H9 (cell line): ENCODE measurements at regions not wholly inside any gene's neighbourhood (a gene's known extent, or its start where the extent isn't known, plus 50 kb on each side); places are given as distances from the start of the nearest gene placed in this dataset.

ENCODE experiments used
- DNase-seq: peaks from one replicate; pipeline ENCODE4 v3.0.0-alpha.2; 2017
- H2AFZ ChIP-seq: one replicate; pipeline ENCODE4 v1.6.1; 2013; ENCODE audit warnings: mild to moderate bottlenecking, low read length, control low read depth, moderate library complexity
- H2AK5ac ChIP-seq: 2 replicates; pipeline ENCODE4 v1.6.1; 2013; ENCODE audit warnings: low read length, control low read depth, mixed read lengths; ENCODE audit not compliant: insufficient read length
- H2BK120ac ChIP-seq: one replicate; pipeline ENCODE4 v1.6.1; 2013; ENCODE audit warnings: low read depth, mild to moderate bottlenecking, low read length, control low read depth, inconsistent platforms; ENCODE audit not compliant: poor library complexity, severe bottlenecking
- H2BK12ac ChIP-seq: 2 replicates; pipeline ENCODE4 v1.6.1; 2013; ENCODE audit warnings: low read length, control low read depth, mixed read lengths, low read depth; ENCODE audit not compliant: insufficient read length
- H2BK15ac ChIP-seq: 2 replicates; pipeline ENCODE4 v1.6.1; 2013; ENCODE audit warnings: low read depth, low read length, control low read depth
- H2BK20ac ChIP-seq: one replicate; pipeline ENCODE4 v1.6.1; 2013; ENCODE audit warnings: low read depth, mild to moderate bottlenecking, low read length, control low read depth, inconsistent platforms; ENCODE audit not compliant: poor library complexity, severe bottlenecking
- H2BK5ac ChIP-seq: 2 replicates; pipeline ENCODE4 v1.6.1; 2013; ENCODE audit warnings: low read length, control low read depth, mixed read lengths; ENCODE audit not compliant: insufficient read length
- H3K14ac ChIP-seq: 2 replicates; pipeline ENCODE4 v1.6.1; 2013; ENCODE audit warnings: low read length, control low read depth; ENCODE audit not compliant: insufficient read depth
- H3K18ac ChIP-seq: 2 replicates; pipeline ENCODE4 v1.6.1; 2013; ENCODE audit warnings: low read depth, mild to moderate bottlenecking, mixed read lengths, low read length, control low read depth; ENCODE audit not compliant: insufficient read length
- H3K23ac ChIP-seq: 2 replicates; pipeline ENCODE4 v1.6.1; 2013; ENCODE audit warnings: low read length, control low read depth, mixed read lengths, low read depth; ENCODE audit not compliant: insufficient read length
- H3K23me2 ChIP-seq: 2 replicates; pipeline ENCODE4 v1.6.1; 2013; ENCODE audit warnings: low read depth, mild to moderate bottlenecking, mixed read lengths, low read length, control low read depth; ENCODE audit not compliant: insufficient read length, poor library complexity, severe bottlenecking
- H3K27ac ChIP-seq: 2 replicates; pipeline ENCODE4 v1.5.1; 2013; ENCODE audit warnings: low read length, control low read depth, mixed read lengths, low read depth; ENCODE audit not compliant: insufficient read length
- H3K27me3 ChIP-seq: 2 replicates; pipeline ENCODE4 v1.6.1; 2013; ENCODE audit warnings: low read length, control low read depth, inconsistent platforms; ENCODE audit not compliant: insufficient read depth
- H3K4ac ChIP-seq: 2 replicates; pipeline ENCODE4 v1.6.1; 2013; ENCODE audit warnings: low read depth, mild to moderate bottlenecking, control low read depth, inconsistent platforms, low read length, moderate library complexity
- H3K4me1 ChIP-seq: 2 replicates; pipeline ENCODE4 v1.6.1; 2013; ENCODE audit warnings: low read length, control low read depth, inconsistent platforms; ENCODE audit not compliant: insufficient read depth
- H3K4me2 ChIP-seq: 2 replicates; pipeline ENCODE4 v1.6.1; 2013; ENCODE audit warnings: low read length, control low read depth, mixed read lengths; ENCODE audit not compliant: insufficient read length, insufficient read depth
- H3K56ac ChIP-seq: 2 replicates; pipeline ENCODE4 v1.6.1; 2013; ENCODE audit warnings: low read depth, mild to moderate bottlenecking, mixed read lengths, low read length, control low read depth; ENCODE audit not compliant: insufficient read length
- H3K79me1 ChIP-seq: 2 replicates; pipeline ENCODE4 v1.6.1; 2013; ENCODE audit warnings: low read depth, mild to moderate bottlenecking, moderate library complexity, low read length, control low read depth, inconsistent platforms; ENCODE audit not compliant: insufficient read depth, poor library complexity, severe bottlenecking
- H3K79me2 ChIP-seq: 2 replicates; pipeline ENCODE4 v1.6.1; 2013; ENCODE audit warnings: low read length, control low read depth, inconsistent platforms; ENCODE audit not compliant: insufficient read depth
- H3K9ac ChIP-seq: 2 replicates; pipeline ENCODE4 v1.6.1; 2013; ENCODE audit warnings: low read length, control low read depth, mixed read lengths; ENCODE audit not compliant: insufficient read length; ENCODE audit errors: extremely low read depth
- H3K9me3 ChIP-seq: one replicate; pipeline ENCODE4 v1.6.1; 2013; ENCODE audit warnings: low read depth, low read length, inconsistent platforms; ENCODE audit not compliant: control insufficient read depth
- H3T11ph ChIP-seq: one replicate; pipeline ENCODE4 v1.6.1; 2013; ENCODE audit warnings: mild to moderate bottlenecking, low read length, control low read depth, inconsistent platforms
- H4K20me1 ChIP-seq: one replicate; pipeline ENCODE4 v1.6.1; 2013; ENCODE audit not compliant: control insufficient read depth, insufficient read length, insufficient read depth
- H4K5ac ChIP-seq: 2 replicates; pipeline ENCODE4 v1.6.1; 2013; ENCODE audit warnings: low read depth, mild to moderate bottlenecking, mixed read lengths, low read length, control low read depth; ENCODE audit not compliant: insufficient read length
- H4K8ac ChIP-seq: replicated peaks from 2 replicates; pipeline ENCODE4 v1.6.1; 2013; ENCODE audit warnings: low read length, control low read depth, mixed read lengths, low read depth; ENCODE audit not compliant: insufficient read length
- H4K91ac ChIP-seq: 2 replicates; pipeline ENCODE4 v1.6.1; 2013; ENCODE audit warnings: low read depth, mild to moderate bottlenecking, moderate library complexity, mixed read lengths, low read length, control low read depth; ENCODE audit not compliant: insufficient read length
- H3K27ac Mint-ChIP-seq, 3 experiments: 2 replicates in 2 of 3; 3 replicates in 1 of 3; pipeline ENCODE4 v1.8.0; 2020 to 2021; ENCODE audit warnings: mixed read lengths in 3 of 3, mild to moderate bottlenecking in 1 of 3, moderate library complexity in 1 of 3
- H3K27me3 Mint-ChIP-seq: 2 replicates; pipeline ENCODE4 v1.8.0; 2021; ENCODE audit warnings: low read depth, mild to moderate bottlenecking, moderate library complexity, mixed read lengths
- H3K36me3 Mint-ChIP-seq, 3 experiments: 2 replicates in 2 of 3; 3 replicates in 1 of 3; pipeline ENCODE4 v1.8.0; 2020 to 2021; ENCODE audit warnings: low read depth in 3 of 3, mixed read lengths in 3 of 3; ENCODE audit not compliant: insufficient read depth in 1 of 3
- H3K4me1 Mint-ChIP-seq, 2 experiments: 2 replicates each; pipeline ENCODE4 v1.8.0; 2020; ENCODE audit warnings: mixed read lengths in 2 of 2
- H3K4me3 Mint-ChIP-seq, 2 experiments: 2 replicates in 1 of 2; 3 replicates in 1 of 2; pipeline ENCODE4 v1.8.0; 2020 to 2021; ENCODE audit warnings: mild to moderate bottlenecking in 2 of 2, mixed read lengths in 2 of 2, moderate library complexity in 1 of 2
- H3K9me3 Mint-ChIP-seq, 2 experiments: 2 replicates in 1 of 2; 3 replicates in 1 of 2; pipeline ENCODE4 v1.8.0; 2020; ENCODE audit warnings: mild to moderate bottlenecking in 2 of 2, mixed read lengths in 2 of 2, moderate library complexity in 1 of 2
- WGBS: extraction: QIAGEN DNeasy Blood & Tissue Kit; methylation state at CpG from one replicate; pipeline ENCODE4 v1.1.7; 2013; ENCODE audit warnings: missing lambda C conversion rate, low lambda C conversion rate, mixed read lengths; ENCODE audit not compliant: insufficient read length; ENCODE audit errors: extremely low coverage; 5-methylcytosine and 5-hydroxymethylcytosine counted together
- TF ChIP-seq, protein P1 (sequence below): fragments of 200-600 bp; sonication (generic); conservative IDR thresholded peaks from 3 replicates; pipeline ENCODE4 v1.8.0; 2021; ENCODE audit warnings: antibody characterized with exemption, mild to moderate bottlenecking

DNA sequence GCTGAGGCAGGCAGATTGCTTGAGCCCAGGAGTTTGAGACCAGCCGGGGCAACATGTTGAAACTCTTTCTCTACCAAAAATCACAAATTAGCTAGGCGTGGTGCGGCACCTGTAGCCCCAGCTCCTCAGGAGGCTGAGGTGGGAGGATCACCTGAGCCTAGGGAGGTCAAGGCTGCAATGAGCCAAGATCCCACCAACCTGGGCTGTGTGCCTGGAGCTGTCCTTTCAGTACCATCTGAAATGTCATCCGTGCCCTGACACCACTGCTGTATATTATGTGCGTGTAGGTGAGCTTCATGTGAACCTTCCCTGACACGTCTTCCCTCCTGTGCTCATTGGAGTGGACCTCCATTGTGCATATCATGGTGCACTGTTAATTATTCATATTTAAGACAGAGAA, 84.8 kb upstream of the HNRNPA3 start:
- Histone ChIP-seq H3K79me2 (no peaks in the 10 kb centered on the region), H3K23ac (no peak overlapping the region), H3K56ac (no peak overlapping the region), H2AK5ac (no peak overlapping the region), H4K5ac (no peak overlapping the region), H3K4me1 (no peaks in the 10 kb centered on the region), H3K27ac (no peak overlapping the region), H2BK120ac (no peak overlapping the region), H3K4me2 (no peak overlapping the region), H3K9ac (no peak overlapping the region), H3T11ph (no peak overlapping the region), H2BK15ac (no peak overlapping the region), H4K20me1 (no peaks in the 10 kb centered on the region), H3K18ac (no peak overlapping the region), H3K27me3 (no peaks in the 10 kb centered on the region), H2BK20ac (no peak overlapping the region), H3K23me2 (no peaks in the 10 kb centered on the region), H3K4ac (no peak overlapping the region), H3K9me3 (no peaks in the 10 kb centered on the region), H2BK5ac (no peak overlapping the region), H2AFZ (no peak overlapping the region), H2BK12ac (no peak overlapping the region), H3K79me1 (no peaks in the 10 kb centered on the region), H4K91ac (no peak overlapping the region), H3K14ac (no peak overlapping the region), H4K8ac (no peak overlapping the region)
- TF ChIP-seq, protein P1, sequence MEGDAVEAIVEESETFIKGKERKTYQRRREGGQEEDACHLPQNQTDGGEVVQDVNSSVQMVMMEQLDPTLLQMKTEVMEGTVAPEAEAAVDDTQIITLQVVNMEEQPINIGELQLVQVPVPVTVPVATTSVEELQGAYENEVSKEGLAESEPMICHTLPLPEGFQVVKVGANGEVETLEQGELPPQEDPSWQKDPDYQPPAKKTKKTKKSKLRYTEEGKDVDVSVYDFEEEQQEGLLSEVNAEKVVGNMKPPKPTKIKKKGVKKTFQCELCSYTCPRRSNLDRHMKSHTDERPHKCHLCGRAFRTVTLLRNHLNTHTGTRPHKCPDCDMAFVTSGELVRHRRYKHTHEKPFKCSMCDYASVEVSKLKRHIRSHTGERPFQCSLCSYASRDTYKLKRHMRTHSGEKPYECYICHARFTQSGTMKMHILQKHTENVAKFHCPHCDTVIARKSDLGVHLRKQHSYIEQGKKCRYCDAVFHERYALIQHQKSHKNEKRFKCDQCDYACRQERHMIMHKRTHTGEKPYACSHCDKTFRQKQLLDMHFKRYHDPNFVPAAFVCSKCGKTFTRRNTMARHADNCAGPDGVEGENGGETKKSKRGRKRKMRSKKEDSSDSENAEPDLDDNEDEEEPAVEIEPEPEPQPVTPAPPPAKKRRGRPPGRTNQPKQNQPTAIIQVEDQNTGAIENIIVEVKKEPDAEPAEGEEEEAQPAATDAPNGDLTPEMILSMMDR = no peak
- H3K36me3 Mint-ChIP-seq = no peaks in the 10 kb centered on the region
- no peaks in the 10 kb centered on the region; the same call in 1 of the 2 replicates for H3K27me3 Mint-ChIP-seq
- H3K9me3 Mint-ChIP-seq = no peaks in the 10 kb centered on the region
- H3K4me3 Mint-ChIP-seq = no peak overlapping the region
- H3K27ac Mint-ChIP-seq = no peak overlapping the region
- WGBS = no CpG with 5 or more reads among the region's 6 CpGs
- no peak for DNase-seq
- peaks cover 0 to 3% of the 10 kb centered on the region in 2 experiments; a peak in 1 of 4 replicates for H3K4me1 Mint-ChIP-seq
